Stomach (tissue), 8 donors: ENCODE measurements at regions not wholly inside any gene's neighbourhood (a gene's known extent, or its start where the extent isn't known, plus 50 kb on each side); places are given as distances from the start of the nearest gene placed in this dataset.

Source experiments
- DNase-seq, 2 donors: peaks; one replicate each; pipeline versions ENCODE4 v3.0.0 to v3.0.0-alpha.2; 2013 to 2019
- H3K27ac ChIP-seq, 5 donors: fragments of 200-600 bp in 4 of 5; sonication (generic) in 4 of 5; one replicate each; pipeline ENCODE4 v1.5.1; 2013 to 2019; ENCODE audit warnings: mild to moderate bottlenecking in 1 of 5, moderate library complexity in 1 of 5
- H3K27me3 ChIP-seq, 3 donors: fragments of 200-600 bp; sonication (generic); one replicate each; pipeline ENCODE4 v1.5.1; 2017 to 2019; ENCODE audit warnings: mixed run types in 1 of 3
- H3K36me3 ChIP-seq, 4 donors: fragments of 200-600 bp; sonication (generic); 1 replicate in 3 of 4; 2 replicates in 1 of 4; pipeline ENCODE4 v1.5.1; 2016 to 2019
- H3K4me1 ChIP-seq, 4 donors: fragments of 200-600 bp; sonication (generic); one replicate each; pipeline ENCODE4 v1.5.1; 2016 to 2019
- H3K4me3 ChIP-seq, 4 donors: fragments of 200-600 bp; sonication (generic) in 3 of 4; one replicate each; pipeline ENCODE4 v1.5.1; 2016 to 2019; ENCODE audit warnings: mild to moderate bottlenecking in 1 of 4
- H3K9me3 ChIP-seq, 4 donors: fragments of 200-600 bp; sonication (generic); one replicate each; pipeline ENCODE4 v1.5.1; 2016 to 2019
- CTCF ChIP-seq, 7 experiments: fragments of 450-650 bp in 4 of 7; fragments of 200-600 bp in 3 of 7; sonication (generic) in 3 of 7; IDR thresholded peaks; one replicate each; pipeline ENCODE4 v1.5.1; 2016 to 2019; ENCODE audit warnings: antibody characterized with exemption in 7 of 7, control low read depth in 2 of 7, mild to moderate bottlenecking in 1 of 7
- EP300 ChIP-seq: sonication (generic); formaldehyde crosslinking; IDR thresholded peaks from one replicate; pipeline ENCODE4 v1.6.1; 2017; ENCODE audit warnings: antibody characterized with exemption
- POLR2A ChIP-seq, 4 donors: fragments of 450-650 bp; IDR thresholded peaks; one replicate each; pipeline ENCODE4 v1.6.1; 2016; ENCODE audit warnings: antibody characterized with exemption in 4 of 4, control low read depth in 2 of 4, mild to moderate bottlenecking in 1 of 4, moderate library complexity in 1 of 4
- POLR2AphosphoS5 ChIP-seq, 3 donors: sonication (generic); formaldehyde crosslinking; IDR thresholded peaks; one replicate each; pipeline ENCODE4 v1.6.1; 2016; ENCODE audit warnings: antibody characterized with exemption in 3 of 3
- WGBS, 5 donors: extraction: QIAGEN DNeasy Blood & Tissue Kit in 3 of 5; methylation state at CpG; one replicate each; pipeline versions ENCODE4 v1.1.5 to v1.1.7; 2013 to 2018; 5-methylcytosine and 5-hydroxymethylcytosine counted together
- intact Hi-C: fragments of 100-400 bp; cut with DNase I; formaldehyde crosslinking; loops from one replicate; pipeline ENCODE4 v1.15.1; 2023; ENCODE audit warnings: low total_unique reads
- donor health status: healthy with polysubstance abuse.
- donor health status: Bipolar disorder and iron deficiency.
- donor health status: healthy.

- DNase-seq = no peak
- no peak overlapping the region for H3K4me3 ChIP-seq
- H3K27ac ChIP-seq = no peak overlapping the region
- intact Hi-C loops = no loop called here
- no peaks in the 10 kb centered on the region for H3K36me3 ChIP-seq
- no peaks in the 10 kb centered on the region for H3K4me1 ChIP-seq
- H3K27me3 ChIP-seq = no peaks in the 10 kb centered on the region
- no peak for TF ChIP-seq EP300
- WGBS, 5 donors = 44 to 72% (median 52%) methylated on average over 4 of the region's 4 CpGs
- H3K9me3 ChIP-seq = no peaks in the 10 kb centered on the region
Measured at GRCh38 chr5:17088051-17088450, 129.4 kb upstream of the BASP1 start.

- no peaks in the 10 kb centered on the region for H3K9me3 ChIP-seq
- H3K4me1 ChIP-seq = no peaks in the 10 kb centered on the region
- H3K27me3 ChIP-seq = no peaks in the 10 kb centered on the region
- DNase-seq = no peak
- intact Hi-C loops = no loop called here
- H3K27ac ChIP-seq = no peak overlapping the region
- no peak for TF ChIP-seq EP300
- no peak for TF ChIP-seq CTCF (IDR thresholded peaks at IDR 0.05)
- no peak for TF ChIP-seq POLR2AphosphoS5 (IDR thresholded peaks at IDR 0.05)
- no peak for TF ChIP-seq POLR2A (IDR thresholded peaks at IDR 0.05)
- H3K4me3 ChIP-seq = no peak overlapping the region
- H3K36me3 ChIP-seq = no peaks in the 10 kb centered on the region
Measured at GRCh38 chr5:17089001-17089400, 128.4 kb upstream of the BASP1 start.

- H3K4me3 ChIP-seq = no peak overlapping the region
- intact Hi-C loops = no loop called here
- H3K4me1 ChIP-seq = no peaks in the 10 kb centered on the region
- WGBS, 5 donors = 88 to 95% (median 92%) methylated on average over 2 of the region's 2 CpGs
- no peaks in the 10 kb centered on the region for H3K9me3 ChIP-seq
- H3K27me3 ChIP-seq = no peaks in the 10 kb centered on the region
- H3K36me3 ChIP-seq = no peaks in the 10 kb centered on the region
- TF ChIP-seq POLR2AphosphoS5 (IDR thresholded peaks at IDR 0.05) = no peak
- no peak for TF ChIP-seq POLR2A (IDR thresholded peaks at IDR 0.05)
- no peak for TF ChIP-seq EP300
- TF ChIP-seq CTCF (IDR thresholded peaks at IDR 0.05) = no peak
- no peak overlapping the region for H3K27ac ChIP-seq
- DNase-seq = no peak
Measured at GRCh38 chr5:17089690-17090089, 127.7 kb upstream of the BASP1 start.

GRCh38 chr5:17090839-17091238 lies 126.6 kb upstream of the BASP1 start:
- no peak overlapping the region for H3K4me3 ChIP-seq
- intact Hi-C loops = no loop called here
- H3K4me1 ChIP-seq = no peaks in the 10 kb centered on the region
- no peaks in the 10 kb centered on the region for H3K27me3 ChIP-seq
- DNase-seq = no peak
- H3K9me3 ChIP-seq = no peaks in the 10 kb centered on the region
- TF ChIP-seq POLR2A (IDR thresholded peaks at IDR 0.05) (no peak), EP300 (no peak), CTCF (IDR thresholded peaks at IDR 0.05) (no peak), POLR2AphosphoS5 (IDR thresholded peaks at IDR 0.05) (no peak)
- no peaks in the 10 kb centered on the region for H3K36me3 ChIP-seq
- 84 to 92% (median 89%) methylated on average over 5 of the region's 5 CpGs for WGBS, 5 donors
- no peak overlapping the region for H3K27ac ChIP-seq

- H3K36me3 ChIP-seq = no peaks in the 10 kb centered on the region
- intact Hi-C loops = no loop called here
- TF ChIP-seq POLR2A (IDR thresholded peaks at IDR 0.05) (no peak), CTCF (IDR thresholded peaks at IDR 0.05) (no peak), EP300 (no peak), POLR2AphosphoS5 (IDR thresholded peaks at IDR 0.05) (no peak)
- no peak overlapping the region for H3K4me3 ChIP-seq
- no peak overlapping the region for H3K27ac ChIP-seq
- WGBS, 5 donors = 38 to 50% (median 44%) methylated on average over 7 of the region's 7 CpGs
- H3K4me1 ChIP-seq = peaks cover 0 to 5% (median 0%) of the 10 kb centered on the region in 4 donors
- H3K9me3 ChIP-seq = no peaks in the 10 kb centered on the region
- no peak for DNase-seq
- H3K27me3 ChIP-seq = no peaks in the 10 kb centered on the region
Measured at GRCh38 chr5:17094830-17095229, 122.6 kb upstream of the BASP1 start.
